Dermis blood vessel endothelial cell (primary cell): ENCODE measurements at regions not wholly inside any gene's neighbourhood (a gene's known extent, or its start where the extent isn't known, plus 50 kb on each side); places are given as distances from the start of the nearest gene placed in this dataset.
A peak's percentile ranks its signal among the peaks of the same experiment; 100 is the strongest.
"Not testable (repeated sequence)": the region's sequence is repeated elsewhere in the genome, so short reads cannot be mapped to it uniquely, and the experiment has no call there.

Experiments
- DNase-seq: peaks from one replicate; pipeline ENCODE4 v3.0.0; 2010

DNA sequence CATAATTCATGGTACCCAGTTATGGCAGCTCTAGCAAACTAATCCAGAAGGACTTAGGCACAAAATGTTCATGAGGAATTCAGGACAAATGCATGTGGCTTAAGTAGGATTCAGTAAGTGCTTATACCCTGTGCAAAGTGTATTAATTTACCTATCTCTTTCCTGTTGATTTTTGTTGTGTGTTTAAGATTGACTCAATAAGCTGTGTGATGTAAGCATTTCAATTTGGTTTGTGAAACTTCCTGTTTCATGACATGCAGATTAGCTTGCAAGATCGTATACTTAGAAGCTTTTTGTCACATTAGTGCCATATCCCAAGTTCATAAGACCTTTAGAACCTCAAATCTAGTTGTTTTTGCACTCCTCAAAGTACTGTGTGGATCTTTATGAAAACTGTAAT is 416.7 kb downstream of the ARL4A start:
- no peak for DNase-seq

DNA sequence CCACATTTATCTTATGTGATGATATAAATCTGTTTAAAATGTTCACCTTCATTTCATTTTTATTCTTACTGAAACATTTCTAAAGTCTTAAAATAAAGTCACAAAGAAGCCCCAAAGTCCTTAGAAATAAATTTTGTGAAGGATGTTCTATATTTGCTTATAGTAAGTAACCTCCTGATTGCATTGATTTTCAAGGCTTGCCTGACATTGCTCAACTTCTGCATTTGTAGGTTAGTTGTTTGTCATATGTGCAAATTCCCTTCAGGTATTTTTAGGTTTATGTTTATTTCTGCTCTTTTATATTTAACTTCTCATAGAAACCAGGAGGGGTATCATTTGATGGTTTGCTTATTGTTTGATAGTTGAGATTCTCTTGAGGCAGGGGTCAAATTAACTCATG is 417.8 kb downstream of the ARL4A start:
- DNase-seq, result no peak

DNA sequence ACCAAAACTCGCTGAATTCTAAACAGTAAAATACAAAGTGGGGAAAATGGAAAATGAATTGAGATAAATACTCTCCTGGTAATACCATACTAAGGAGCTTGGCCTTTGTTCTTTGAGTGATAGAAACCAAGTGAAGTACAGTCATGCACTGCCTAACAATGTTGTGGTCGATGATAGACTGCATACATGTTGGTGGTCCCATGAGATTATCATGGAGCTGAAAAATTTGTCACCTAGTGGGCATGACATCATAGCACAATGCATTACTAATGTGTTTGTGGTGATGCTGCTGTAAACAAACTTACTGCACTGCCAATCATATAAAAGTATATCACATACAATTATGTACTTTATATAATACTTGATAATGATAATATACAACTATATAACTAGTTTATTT is 419.1 kb downstream of the ARL4A start:
- DNase-seq, result no peak

DNA sequence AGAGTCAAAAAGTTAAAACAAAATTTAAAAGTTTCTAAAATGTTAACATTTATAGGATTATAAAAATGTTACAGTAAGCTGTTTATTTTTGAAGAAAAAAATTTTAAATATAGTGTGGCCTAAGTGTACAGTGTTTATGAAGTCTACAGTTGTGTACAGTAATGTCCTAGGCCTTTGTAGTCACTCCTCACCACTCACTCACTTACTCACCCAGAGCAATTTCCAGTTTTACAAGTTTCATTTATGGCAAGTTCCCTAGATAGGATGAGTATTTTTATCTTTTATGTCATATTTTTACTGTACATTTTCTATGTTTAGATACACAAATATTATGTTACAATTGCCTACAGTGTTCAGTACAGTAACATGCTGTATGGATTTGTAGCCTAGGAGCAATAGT is 419.9 kb downstream of the ARL4A start:
- DNase-seq, result no peak

DNA sequence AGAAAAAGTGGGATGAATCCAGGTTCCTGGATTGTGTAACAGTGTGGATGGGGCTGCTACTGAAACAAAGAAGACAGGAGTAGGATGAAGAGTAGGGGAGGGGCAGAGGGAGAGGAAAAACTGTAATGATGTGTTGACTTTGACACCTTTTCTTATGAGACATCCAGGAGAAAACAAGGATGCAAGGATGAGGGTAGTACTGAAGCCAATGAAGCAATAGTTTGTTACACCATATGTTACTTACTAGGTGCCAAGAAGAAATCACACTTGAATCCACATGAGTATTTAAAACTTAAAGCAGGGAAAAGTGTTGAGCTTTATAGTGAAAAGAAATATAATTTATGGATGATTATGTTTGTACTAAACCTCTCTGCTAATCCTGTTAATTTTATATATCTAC is 420.6 kb downstream of the ARL4A start:
- DNase-seq, result no peak

DNA sequence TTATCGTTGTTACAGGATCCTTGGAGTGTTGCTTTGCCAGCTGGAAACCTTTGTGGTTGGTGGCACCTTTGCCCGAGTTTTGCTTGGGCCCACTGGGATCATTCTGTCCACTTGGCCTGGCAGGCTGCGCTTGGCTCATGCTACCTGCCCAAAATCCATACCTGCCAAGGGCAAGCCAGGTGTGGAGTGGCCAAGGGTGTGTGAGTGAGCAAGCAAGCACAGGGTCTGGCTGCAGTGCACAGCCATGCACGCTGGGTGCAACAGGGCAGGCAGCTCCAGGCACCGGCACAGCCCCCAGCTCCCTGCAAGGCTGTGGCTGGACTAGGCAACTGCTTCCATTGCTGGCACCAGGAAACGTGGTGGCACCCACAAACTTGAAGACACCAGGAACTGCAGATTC is 421.8 kb downstream of the ARL4A start:
- DNase-seq, result no peak

DNA sequence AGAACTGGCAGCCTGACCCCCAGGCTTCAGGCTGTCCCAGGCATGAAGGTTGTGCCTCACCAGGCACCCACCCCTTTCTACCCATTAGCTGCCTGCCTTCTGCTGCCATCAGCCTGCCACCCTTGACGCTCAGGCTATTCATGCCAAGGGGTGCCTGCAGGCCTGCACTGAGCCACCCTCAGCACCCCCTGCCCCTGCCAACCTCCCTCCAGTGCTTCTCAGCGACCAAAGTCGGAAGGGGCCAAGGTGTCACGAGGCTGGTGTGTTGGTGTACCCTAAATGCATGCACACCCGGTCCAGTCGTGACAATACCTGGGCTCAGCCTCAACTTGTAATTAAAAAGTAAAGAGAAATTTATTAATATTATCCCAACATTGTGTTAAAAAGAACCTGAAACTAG is 422.7 kb downstream of the ARL4A start:
- no peak for DNase-seq

DNA sequence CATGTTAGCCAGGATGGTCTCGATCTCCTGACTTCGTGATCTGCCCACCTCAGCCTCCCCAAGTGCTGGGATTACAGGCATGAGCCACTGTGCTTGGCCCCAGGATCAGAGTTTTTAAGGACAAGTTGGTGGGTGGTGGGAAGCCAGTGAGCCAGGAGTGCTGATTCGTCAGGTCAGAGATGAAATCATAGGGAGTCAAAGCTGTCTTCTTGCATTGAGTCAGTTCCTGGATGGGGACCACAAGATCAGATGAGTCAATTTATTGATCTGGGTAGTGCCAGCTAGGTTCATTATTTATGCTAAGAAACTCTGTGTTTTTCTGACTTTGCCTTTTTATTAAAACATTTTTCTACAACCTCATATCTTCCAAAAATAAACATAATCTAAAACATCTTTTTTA is 423.8 kb downstream of the ARL4A start:
- DNase-seq, result no peak

DNA sequence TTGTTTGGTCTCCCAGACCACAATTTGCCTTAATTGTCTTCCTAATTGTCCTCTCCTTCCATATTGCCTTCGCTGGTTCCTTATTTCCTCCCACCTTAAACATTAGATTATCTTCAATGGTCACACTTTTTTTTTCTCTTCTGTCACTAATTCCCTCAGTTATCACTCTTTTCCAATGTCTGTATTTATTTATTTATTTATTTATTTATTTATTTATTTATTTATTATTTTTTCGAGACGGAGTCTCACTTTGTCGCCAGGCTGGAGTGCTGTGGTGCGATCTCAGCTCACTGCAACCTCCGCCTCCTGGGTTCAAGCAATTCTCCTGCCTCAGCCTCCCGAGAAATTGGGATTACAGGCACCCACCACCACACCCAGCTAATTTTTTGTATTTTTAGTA is 426.8 kb downstream of the ARL4A start:
- not testable (repeated sequence) for DNase-seq

DNA sequence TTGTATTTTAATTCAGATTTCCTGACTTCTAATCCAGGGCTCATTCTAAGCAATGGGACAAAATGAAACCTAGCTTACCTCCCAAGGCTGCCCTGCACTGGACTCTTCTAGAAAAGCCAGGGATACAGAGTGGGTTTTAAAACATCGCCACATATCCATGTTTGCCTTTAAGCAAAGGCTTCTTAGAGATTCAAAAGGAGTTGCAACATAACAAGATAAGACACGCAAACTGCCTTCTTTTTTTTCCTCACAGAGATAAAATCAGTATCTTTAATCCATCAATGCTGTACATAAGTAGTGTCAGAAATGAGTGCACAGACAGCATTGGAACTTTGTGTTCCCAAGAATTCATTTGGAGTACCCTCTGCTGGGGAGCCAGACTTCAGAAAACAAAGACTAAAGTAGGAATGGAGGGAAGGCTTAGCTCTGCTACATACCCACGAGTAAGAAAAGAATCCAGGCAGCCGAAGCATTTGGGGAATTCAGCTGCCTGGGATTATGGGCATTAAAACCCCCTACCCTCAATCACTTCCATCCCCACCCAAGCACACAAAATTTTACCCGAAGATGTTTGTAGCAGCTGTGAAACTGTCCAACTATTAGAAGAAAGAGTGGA is 427.8 kb downstream of the ARL4A start:
- peak; percentile 28 for DNase-seq

DNA sequence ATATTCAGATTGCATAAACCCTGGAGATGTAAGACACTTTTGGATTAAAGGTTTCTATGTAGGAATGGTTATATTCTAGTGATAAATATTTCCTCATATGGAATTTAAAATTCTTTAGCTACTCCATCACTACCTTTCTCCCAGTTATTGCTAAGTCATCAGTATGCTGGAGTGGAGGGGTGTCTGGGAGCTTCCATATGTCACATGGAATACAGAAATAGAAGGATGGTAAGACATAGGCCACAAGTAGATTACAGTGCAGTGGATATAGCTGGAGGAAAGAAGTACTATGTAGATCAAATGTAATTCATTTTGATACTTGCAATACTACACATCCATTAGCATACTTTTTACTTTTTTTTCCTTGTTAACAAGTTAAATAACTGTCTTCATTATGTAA is 428.4 kb downstream of the ARL4A start:
- DNase-seq, result no peak

DNA sequence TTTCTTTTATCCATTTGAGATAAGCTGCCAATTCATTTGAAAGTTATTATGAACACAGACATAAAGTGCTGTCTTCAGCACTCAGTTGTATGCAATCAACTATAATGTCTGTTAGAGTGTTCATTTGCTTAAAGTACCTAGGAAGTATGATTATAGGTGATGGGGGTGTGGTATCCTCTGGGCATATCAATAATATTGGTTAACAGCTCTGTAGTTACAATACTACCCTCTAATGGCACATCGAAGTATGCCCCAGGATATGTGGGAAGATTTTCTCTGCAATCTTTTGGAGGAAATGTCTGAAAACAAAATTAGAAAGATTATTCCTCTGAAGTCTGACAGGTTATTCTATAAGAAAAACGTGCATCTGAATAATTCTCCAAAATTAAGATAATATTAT is 429.7 kb downstream of the ARL4A start:
- peak; percentile 61 for DNase-seq

DNA sequence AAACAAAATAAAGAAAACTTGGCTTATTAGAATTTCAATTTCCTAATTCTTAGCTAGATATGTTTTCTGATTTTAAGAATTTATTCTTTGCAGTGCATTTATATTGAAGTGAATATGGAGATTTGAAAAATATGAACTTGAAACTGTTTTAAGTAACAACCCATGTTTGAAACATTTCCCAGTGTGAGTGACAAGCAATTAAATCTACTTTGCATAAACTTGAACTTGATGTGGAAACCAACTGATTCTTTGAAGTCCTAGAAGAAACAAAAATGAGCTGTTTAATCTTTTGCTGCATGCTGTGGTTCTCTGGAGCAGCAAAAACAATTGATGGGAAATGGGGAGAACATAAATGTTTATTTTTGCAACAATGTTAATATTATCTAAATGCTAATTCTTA is 430.2 kb downstream of the ARL4A start:
- no peak for DNase-seq

DNA sequence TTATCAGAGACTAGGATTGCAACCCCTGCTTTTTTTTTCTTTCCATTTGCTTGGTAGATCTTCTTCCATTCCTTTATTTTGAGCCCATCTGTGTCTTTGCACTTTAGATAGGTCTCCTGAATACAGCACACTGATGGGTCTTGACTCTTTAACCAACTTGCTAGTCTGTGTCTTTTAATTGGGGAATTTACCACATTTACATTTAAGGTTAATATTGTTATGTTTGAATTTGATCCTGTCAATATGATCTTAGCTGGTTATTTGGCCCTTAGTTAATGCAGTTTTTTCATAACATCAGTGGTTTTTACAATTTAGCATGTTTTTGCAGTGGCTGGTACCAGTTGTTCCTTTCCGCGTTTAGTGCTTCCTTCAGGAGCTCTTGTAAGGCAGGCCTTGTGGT is 437.2 kb downstream of the ARL4A start:
- not testable (repeated sequence) for DNase-seq

DNA sequence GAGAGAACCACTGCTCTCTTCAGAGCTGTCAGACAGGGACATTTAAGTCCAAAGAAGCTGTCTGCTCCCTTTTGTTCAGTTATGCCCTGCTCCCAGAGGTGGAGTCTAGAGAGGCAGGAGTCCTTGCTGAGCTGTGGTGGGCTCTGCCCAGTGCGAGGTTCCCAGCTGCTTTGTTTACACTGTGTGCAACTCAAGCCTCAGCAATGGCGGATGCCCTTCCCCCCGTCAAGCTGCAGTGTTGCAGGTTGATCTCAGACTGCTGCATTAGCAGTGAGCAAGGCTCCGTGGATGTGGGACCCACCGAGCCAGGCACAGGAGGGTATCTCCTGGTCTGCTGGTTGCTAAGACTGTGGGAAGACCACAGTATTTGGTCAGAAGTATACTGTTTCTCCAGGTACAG is 438.9 kb downstream of the ARL4A start:
- DNase-seq, result no peak

DNA sequence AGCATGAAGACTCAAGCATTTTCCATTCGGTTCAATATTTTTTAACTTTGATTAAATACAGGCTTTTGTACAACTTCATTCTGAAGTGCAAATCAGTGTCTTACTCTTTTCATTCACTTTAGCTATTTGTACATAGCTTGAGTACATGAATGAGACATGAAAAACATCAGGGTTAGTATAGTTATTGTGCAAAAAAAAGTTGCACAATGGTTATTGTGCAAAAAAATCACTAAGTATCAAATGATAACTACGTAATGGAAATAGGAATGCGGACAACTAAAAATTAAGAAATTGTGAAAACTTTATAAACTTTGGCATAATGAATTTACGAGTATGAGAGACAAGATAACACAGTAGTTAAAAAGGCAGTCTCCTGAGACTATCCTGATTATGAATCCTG is 442.9 kb downstream of the ARL4A start:
- DNase-seq, result no peak

DNA sequence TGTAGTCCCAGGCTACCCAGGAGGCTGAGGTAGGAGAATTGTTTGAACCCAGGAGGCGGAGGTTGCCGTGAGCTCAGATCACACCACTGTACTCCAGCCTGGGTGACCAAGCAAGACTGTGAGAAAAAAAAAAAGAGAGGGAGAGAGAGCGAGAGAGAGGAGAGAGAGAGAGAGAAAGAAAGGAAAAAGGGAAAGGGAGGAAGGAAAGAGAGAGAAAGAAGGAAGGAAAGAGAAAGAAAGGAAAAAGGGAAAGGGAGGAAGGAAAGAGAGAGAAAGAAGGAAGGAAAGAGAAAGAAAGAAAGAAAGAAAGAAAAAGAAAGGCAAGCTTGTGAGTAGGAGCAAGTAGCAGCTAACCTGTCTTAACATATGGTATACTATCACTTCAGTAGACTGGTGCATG is 443.5 kb downstream of the ARL4A start:
- DNase-seq, result not testable (repeated sequence)

DNA sequence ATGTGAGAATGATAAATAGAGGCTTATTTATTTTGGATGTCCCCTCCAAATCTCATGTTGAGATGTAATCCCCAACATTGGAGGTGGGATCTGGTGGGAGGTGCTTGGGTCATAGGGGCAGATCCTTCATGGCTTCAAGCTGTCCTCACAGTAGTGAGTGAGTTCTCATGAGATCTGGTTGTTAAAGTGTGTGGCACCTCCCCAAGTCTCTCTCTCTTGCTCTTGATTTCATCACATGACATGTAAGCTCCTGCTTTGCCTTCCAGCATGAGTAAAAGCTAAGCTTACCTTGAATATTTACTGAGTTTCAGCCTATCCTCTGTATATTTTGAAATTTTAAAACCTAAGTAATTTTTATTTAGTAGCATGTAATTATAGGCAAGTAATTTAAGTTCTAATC is 444.9 kb downstream of the ARL4A start:
- no peak for DNase-seq

DNA sequence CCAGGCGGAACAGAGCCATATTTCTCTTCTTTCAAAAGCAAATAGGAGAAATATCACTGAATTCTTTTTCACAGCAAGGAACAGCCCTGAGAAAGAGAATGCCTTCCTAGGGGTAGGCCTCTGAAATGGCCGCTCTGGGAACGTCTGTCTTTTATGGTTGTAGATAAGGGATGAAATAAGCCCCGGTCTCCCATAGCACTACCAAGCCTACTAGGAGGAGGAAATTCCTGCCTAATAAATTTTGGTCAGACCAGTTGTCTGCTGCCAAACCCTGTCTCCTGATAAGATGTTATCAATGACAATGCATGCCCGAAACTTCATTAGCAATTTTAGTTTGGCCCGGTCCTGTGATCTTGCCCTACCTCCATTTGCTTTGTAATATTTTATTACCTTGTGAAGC is 448.9 kb downstream of the ARL4A start:
- DNase-seq, result not testable (repeated sequence)

DNA sequence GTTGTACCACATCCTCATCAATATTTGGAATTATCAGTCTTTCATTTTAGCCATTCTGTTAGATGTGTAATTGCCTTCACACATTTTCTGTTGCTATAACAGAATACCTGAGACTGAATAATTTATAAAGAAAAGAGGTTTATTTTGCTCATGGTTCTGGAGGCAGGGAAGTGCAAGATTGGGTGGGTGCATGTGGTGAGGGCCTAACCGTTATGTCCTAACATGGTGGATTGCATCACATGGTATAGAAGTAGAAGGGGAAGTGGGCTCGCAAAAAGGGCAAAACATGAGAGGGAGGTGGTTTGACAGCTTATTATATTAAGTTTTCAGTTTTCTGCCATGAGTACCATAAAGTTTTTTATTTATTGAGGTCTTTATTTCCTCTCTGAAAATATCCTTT is 452.0 kb downstream of the ARL4A start:
- DNase-seq, result no peak

DNA sequence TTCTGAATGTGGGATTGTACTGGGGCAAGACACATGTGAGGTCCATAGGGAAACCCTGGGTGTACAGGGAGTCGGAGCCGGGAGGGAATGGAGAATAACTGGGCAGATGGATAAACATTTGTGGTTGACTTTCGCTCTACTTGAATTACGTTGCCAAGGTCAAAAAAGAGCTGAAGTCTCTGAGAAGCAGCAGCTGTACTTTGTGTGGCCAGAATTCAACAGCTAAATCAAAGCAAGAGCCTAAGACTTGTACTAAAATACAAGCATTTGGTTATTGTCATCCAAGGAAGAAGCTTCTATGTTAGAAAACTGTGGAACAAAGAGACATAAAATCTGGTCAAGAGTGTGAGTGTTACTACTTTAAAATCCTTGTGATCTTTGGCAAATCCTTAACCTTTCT is 457.2 kb downstream of the ARL4A start:
- no peak for DNase-seq

DNA sequence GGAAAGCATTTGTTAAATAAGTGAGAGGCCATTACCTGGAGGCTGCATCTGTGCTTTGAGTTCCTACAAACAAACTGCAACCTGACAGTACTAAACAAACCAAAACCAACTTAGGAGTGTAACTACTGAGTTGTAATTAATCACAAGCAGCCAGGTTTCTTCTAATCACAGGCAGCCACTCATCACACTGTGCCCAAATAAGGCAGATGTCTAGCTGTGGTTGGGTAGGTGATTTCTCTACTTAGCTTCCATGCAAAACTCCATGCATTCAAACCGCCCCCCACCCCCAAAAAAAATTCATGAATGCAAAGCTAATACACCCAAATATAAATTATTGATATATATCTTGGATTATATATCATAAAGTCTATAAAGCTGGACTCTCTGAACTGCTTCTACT is 461.1 kb downstream of the ARL4A start:
- no peak for DNase-seq

DNA sequence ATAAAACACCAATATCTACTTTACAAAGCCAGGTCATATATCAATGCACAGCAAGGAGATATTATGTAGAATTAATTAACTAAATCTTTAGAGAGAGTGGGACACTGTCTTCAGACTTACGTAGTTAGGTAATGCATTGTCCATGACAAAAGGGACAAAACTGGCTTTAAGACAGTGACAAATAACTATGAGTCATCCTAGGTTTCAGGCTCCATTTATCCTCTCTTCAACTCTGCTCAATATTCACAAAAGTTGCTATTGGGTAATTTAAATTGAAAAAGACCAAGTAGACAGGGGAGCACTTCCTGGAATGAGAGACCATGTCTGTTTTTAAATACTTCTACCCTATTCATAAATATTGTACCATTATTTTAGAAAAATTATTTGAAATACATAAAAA is 464.5 kb downstream of the ARL4A start:
- no peak for DNase-seq

DNA sequence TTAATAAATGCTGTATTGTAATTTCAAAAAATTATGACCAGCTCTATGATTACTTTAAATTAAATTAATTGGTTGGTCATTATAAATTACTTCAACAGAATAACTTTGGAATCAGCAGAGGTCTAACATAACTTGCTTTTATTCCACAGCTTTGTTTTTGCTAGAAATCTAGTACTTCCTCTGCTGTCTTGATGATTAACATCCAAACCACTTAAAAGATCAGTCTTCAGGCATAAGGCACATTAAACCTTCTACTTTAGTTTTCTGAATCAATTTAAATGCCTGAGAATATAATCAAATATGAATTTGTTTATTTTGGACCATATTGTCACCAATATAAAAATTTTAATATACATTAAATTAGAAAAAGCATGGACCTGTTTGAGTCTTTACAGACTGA is 465.3 kb downstream of the ARL4A start:
- no peak for DNase-seq

DNA sequence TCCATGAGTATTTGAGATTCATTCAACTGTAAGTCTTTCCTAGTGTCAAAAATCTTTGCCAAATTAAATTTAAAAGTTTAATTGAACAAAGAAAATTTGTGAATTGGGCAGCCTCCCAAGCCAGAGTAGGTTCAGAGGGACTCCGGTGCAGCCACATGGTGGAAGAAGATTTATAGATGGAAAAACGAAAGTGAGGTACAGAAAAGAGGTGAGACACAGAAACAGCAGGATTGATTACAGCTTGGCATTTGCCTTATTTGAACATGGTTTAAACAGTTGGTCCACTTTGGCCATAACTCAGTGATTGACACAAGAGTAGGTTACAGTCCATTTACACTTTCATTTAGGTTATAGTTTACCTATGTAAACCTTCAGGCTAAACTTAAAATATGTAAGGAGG is 465.8 kb downstream of the ARL4A start:
- DNase-seq, result no peak

DNA sequence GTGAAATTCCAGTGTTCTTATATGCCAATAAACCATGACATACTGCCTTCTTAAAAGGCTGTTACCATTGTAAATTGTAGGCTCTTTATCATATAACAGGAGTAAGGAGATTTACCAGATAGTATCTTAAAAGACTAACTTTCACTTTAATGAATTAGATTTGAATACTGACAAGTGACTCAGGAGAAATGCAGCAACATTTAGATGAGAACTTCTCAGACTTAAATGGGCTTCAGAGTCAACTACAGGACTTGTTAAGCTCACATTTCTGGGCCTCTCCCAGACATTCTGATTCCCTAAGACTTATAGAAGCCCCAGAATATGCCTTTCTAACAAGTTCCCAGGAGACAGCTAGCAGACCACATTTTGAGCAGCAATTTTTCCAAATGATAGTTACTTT is 466.3 kb downstream of the ARL4A start:
- DNase-seq, result no peak
